ENCODE measurements at regions not wholly inside any gene's neighbourhood (a gene's known extent, or its start where the extent isn't known, plus 50 kb on each side); places are given as distances from the start of the nearest gene placed in this dataset.

GRCh38 chr15:70503798-70504298 is 259.5 kb downstream of the UACA start:
- H3K27me3 ChIP-seq (ENCODE audit: control insufficient read depth, insufficient read depth, low read length): no peaks in the 10 kb centered on the region
- no peak overlapping the region for H2AFZ ChIP-seq (ENCODE audit: low read length)
- H3K79me2 ChIP-seq (ENCODE audit: control insufficient read depth, insufficient read depth, low read length): no peaks in the 10 kb centered on the region
- no peak overlapping the region for H3K4me3 ChIP-seq (replicated peaks in 1 of 4; ENCODE audit: control extremely low read depth in 1 of 4, insufficient read depth in 1 of 4, low read depth in 3 of 4, low read length in 4 of 4)
- no peak overlapping the region for H3K4me2 ChIP-seq (ENCODE audit: extremely low read depth, insufficient read depth, low read length)
- no peaks in the 10 kb centered on the region for H3K36me3 ChIP-seq (ENCODE audit: control insufficient read depth, insufficient read depth, low read length)
- no peak for DNase-seq (ENCODE audit: low read depth in 2 of 2)
- TF ChIP-seq CTCF (conservative IDR thresholded peaks at IDR 0.05 in 1 of 2, IDR thresholded peaks at IDR 0.05 in 1 of 2; ENCODE audit: low read depth in 1 of 2, low read length in 2 of 2) (no peak), EZH2 (IDR thresholded peaks at IDR 0.05; ENCODE audit: low read length, missing control alignments) (no peak)
- no peaks in the 10 kb centered on the region for H3K9me3 ChIP-seq (ENCODE audit: control insufficient read depth, insufficient read depth, low read depth, low read length)
- no peaks in the 10 kb centered on the region for H4K20me1 ChIP-seq (ENCODE audit: control insufficient read depth, extremely low read depth, insufficient read depth, low read length)
- peaks cover 29% of the 10 kb centered on the region for H3K4me1 ChIP-seq (ENCODE audit: control insufficient read depth, extremely low read depth, insufficient read depth, low read length)
- no peak overlapping the region for H3K9ac ChIP-seq (ENCODE audit: insufficient read depth, low read length)
- no peak overlapping the region for H3K27ac ChIP-seq (ENCODE audit: insufficient read depth, low read length)

- TF ChIP-seq CTCF (conservative IDR thresholded peaks at IDR 0.05 in 1 of 2, IDR thresholded peaks at IDR 0.05 in 1 of 2; ENCODE audit: low read depth in 1 of 2, low read length in 2 of 2): no peak
- no peak for TF ChIP-seq EZH2 (IDR thresholded peaks at IDR 0.05; ENCODE audit: low read length, missing control alignments)
- no peak overlapping the region for H3K4me3 ChIP-seq (replicated peaks in 1 of 4; ENCODE audit: control extremely low read depth in 1 of 4, insufficient read depth in 1 of 4, low read depth in 3 of 4, low read length in 4 of 4)
- no peaks in the 10 kb centered on the region for H3K27me3 ChIP-seq (ENCODE audit: control insufficient read depth, insufficient read depth, low read length)
- no peaks in the 10 kb centered on the region for H4K20me1 ChIP-seq (ENCODE audit: control insufficient read depth, extremely low read depth, insufficient read depth, low read length)
- no peak overlapping the region for H2AFZ ChIP-seq (ENCODE audit: low read length)
- no peaks in the 10 kb centered on the region for H3K36me3 ChIP-seq (ENCODE audit: control insufficient read depth, insufficient read depth, low read length)
- H3K79me2 ChIP-seq (ENCODE audit: control insufficient read depth, insufficient read depth, low read length): no peaks in the 10 kb centered on the region
- no peaks in the 10 kb centered on the region for H3K9me3 ChIP-seq (ENCODE audit: control insufficient read depth, insufficient read depth, low read depth, low read length)
- DNase-seq (ENCODE audit: low read depth in 2 of 2): no peak
- no peak overlapping the region for H3K4me2 ChIP-seq (ENCODE audit: extremely low read depth, insufficient read depth, low read length)
- no peak overlapping the region for H3K9ac ChIP-seq (ENCODE audit: insufficient read depth, low read length)
- H3K27ac ChIP-seq (ENCODE audit: insufficient read depth, low read length): no peak overlapping the region
- peaks cover 24% of the 10 kb centered on the region for H3K4me1 ChIP-seq (ENCODE audit: control insufficient read depth, extremely low read depth, insufficient read depth, low read length)
Observed at GRCh38 chr15:70503073-70503745, 260.1 kb downstream of the UACA start.

- TF ChIP-seq CTCF (conservative IDR thresholded peaks at IDR 0.05 in 1 of 2, IDR thresholded peaks at IDR 0.05 in 1 of 2; ENCODE audit: low read depth in 1 of 2, low read length in 2 of 2): no peak
- no peak for TF ChIP-seq EZH2 (IDR thresholded peaks at IDR 0.05; ENCODE audit: low read length, missing control alignments)
- Histone ChIP-seq H3K79me2 (ENCODE audit: control insufficient read depth, insufficient read depth, low read length) (no peaks in the 10 kb centered on the region), H2AFZ (ENCODE audit: low read length) (no peak overlapping the region), H3K4me2 (ENCODE audit: extremely low read depth, insufficient read depth, low read length) (no peak overlapping the region), H3K4me3 (replicated peaks in 1 of 4; ENCODE audit: control extremely low read depth in 1 of 4, insufficient read depth in 1 of 4, low read depth in 3 of 4, low read length in 4 of 4) (no peak overlapping the region), H3K9ac (ENCODE audit: insufficient read depth, low read length) (no peak overlapping the region), H4K20me1 (ENCODE audit: control insufficient read depth, extremely low read depth, insufficient read depth, low read length) (no peaks in the 10 kb centered on the region), H3K27me3 (ENCODE audit: control insufficient read depth, insufficient read depth, low read length) (no peaks in the 10 kb centered on the region), H3K36me3 (ENCODE audit: control insufficient read depth, insufficient read depth, low read length) (no peaks in the 10 kb centered on the region), H3K4me1 (ENCODE audit: control insufficient read depth, extremely low read depth, insufficient read depth, low read length) (peaks cover 24% of the 10 kb centered on the region), H3K9me3 (ENCODE audit: control insufficient read depth, insufficient read depth, low read depth, low read length) (no peaks in the 10 kb centered on the region), H3K27ac (ENCODE audit: insufficient read depth, low read length) (no peak overlapping the region)
- DNase-seq (ENCODE audit: low read depth in 2 of 2): no peak
Observed at GRCh38 chr15:70502529-70502928, 260.8 kb downstream of the UACA start.
